IPS-NIHi7 (cell line): ENCODE measurements at regions not wholly inside any gene's neighbourhood (a gene's known extent, or its start where the extent isn't known, plus 50 kb on each side); places are given as distances from the start of the nearest gene placed in this dataset.
A peak's percentile ranks its signal among the peaks of the same experiment; 100 is the strongest.

ENCODE experiments used
- DNase-seq: peaks from one replicate; pipeline ENCODE4 v3.0.0; 2012; ENCODE audit warnings: mixed read lengths; ENCODE audit errors: extremely low spot score

- DNase-seq, result no peak
Measured at GRCh38 chr7:106775975-106776607, 89.0 kb upstream of the PIK3CG start.

DNA sequence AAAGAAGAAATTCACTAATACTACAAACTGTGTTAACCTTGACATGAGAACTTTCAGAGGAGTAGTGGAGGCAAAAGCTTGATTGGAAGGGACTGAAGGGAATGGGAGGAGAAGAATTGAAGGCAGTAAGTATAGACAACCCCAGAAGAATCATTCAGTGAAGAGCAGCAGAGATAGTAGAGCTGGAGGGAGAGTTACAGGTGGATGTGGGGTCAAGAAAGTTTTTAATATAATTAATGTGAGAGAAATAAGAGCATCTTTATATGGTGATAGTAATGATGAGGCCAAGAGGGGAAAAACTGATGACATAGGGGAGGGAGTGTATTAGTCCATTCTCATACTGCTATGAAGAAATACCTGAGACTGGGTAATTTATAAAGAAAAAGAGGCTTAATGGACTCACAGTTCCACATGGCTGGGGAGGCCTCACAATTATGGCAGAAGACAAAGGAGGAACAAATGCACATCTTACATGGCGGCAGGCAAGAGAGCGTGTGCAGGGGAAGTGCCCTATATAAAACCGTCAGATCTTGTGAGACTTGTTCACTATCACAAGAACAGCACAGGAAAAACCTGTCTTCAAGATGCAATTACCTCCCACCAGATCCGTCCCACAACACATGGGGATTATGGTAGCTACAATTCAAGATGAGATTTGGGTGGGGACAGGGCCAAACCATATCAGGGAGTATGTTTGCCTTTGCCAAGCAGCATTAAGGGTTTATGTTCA lies 88.3 kb upstream of the PIK3CG start:
- no peak for DNase-seq

DNA sequence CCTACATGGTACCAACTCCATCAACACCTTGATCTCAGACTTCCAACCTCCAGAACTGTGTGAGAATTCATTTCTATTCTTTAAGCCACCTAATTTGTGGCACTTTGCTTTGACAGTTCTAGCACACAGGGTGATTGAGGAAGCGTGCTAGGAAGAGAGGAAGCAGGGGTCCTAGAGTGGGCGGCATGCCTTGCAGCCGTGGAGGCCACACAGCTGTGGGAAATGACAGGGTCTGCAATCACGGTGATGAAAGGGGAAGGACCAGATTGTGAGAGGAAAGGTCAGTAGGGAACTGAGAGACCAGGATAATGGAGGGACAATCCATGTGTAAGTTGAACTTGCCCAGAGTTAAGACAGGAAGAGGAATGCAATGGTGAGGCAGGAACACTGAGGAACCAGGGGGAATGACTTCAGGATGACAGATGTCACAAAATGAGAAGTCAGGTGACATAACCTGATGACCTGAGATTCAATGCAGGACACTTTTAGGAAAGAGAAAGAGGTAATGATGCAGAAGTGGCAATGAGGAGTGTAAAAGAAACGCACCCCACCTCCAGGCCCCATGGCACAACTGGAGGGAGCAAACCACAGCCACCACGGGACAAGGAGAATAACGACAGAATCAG lies 87.3 kb upstream of the PIK3CG start:
- DNase-seq, result no peak

DNA sequence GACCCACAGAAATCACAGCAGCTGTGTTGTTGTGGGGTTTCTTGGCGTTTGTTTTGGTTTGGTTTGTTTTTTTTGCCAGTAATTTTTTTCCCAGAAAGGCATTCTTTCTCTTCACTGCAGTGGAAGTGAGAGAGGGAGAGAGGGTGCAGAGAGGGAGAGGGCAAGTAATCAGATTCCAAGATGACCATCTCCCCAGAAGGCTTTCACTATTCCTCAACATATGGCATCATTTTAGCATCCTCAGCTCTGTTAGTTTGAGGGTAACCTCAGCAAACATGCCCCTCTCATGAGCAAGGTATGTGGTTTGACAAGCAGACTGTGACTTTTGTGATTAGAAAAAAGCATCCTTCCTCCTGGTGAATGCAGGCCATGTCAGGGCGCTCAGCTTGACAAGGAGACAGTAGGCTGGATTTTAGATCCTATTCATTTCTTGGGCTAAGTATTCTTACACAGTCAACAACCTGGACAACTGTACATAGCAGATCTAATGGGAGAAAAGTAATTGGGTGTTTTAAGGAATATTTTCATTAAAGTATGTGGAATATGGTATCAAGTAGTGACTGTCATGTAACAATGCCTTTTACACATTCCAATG lies 86.3 kb upstream of the PIK3CG start:
- no peak for DNase-seq

GRCh38 chr7:106779877-106780276 lies 85.2 kb upstream of the PIK3CG start:
- DNase-seq, result peak; percentile 71

GRCh38 chr7:106781007-106781406 lies 84.1 kb upstream of the PIK3CG start:
- no peak for DNase-seq

DNA sequence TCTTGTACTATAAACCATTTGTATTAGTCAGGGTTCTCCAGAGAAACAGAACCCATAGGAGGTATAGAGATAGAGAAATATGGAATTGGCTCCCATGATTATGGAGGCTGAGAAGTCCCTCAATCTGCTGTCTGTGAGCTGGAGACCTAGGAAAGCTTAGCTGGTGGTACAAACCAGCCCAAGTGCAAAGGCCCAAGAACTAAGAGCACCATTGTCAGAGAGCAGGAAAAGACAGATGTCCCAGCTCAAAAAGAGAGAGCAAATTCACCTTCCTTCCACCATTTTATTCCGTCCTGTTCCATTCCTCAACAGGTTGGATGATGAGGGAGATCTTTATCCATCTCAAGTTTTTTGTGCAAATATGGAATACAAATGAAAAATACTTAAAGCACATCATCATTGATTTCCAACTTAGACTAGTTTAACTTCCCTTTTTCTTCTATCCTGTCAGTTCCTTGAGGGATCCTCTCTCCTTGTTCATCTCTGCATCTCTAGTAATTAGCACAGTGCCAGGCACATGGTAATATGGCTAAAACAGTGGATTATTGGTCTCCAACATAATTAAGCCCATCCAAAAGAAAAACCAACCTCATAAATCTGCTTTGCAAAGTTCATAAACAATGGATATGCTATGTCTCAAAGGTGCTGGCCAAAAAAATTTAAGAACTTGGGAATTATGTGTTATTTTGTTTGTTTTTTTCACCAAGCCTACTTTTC lies 83.1 kb upstream of the PIK3CG start:
- no peak for DNase-seq

- no peak for DNase-seq
Measured at GRCh38 chr7:106783286-106783685, 81.8 kb upstream of the PIK3CG start.

DNA sequence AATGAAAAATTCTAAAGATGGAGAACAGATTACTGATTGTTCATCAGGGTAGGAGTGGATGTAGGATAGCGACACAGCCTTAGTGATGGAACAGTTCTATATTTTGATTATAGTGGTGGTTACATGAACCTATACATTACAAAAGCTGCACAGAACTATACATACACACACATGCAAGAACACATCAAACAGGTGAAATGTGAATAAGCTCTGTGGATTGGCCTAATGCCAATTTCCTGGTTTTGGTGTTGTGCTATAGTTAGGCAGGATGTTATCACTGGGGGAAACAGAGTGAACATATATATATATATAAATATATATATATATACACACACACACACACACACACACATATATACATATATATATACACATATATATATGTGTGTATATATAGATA lies 76.4 kb upstream of the PIK3CG start:
- no peak for DNase-seq

GRCh38 chr7:106791526-106791925 lies 73.6 kb upstream of the PIK3CG start:
- no peak for DNase-seq

- DNase-seq, result no peak
Measured at GRCh38 chr7:106792233-106792926, 72.7 kb upstream of the PIK3CG start.

- DNase-seq, result peak; percentile 44
Measured at GRCh38 chr7:106793015-106793975, 71.8 kb upstream of the PIK3CG start.

DNA sequence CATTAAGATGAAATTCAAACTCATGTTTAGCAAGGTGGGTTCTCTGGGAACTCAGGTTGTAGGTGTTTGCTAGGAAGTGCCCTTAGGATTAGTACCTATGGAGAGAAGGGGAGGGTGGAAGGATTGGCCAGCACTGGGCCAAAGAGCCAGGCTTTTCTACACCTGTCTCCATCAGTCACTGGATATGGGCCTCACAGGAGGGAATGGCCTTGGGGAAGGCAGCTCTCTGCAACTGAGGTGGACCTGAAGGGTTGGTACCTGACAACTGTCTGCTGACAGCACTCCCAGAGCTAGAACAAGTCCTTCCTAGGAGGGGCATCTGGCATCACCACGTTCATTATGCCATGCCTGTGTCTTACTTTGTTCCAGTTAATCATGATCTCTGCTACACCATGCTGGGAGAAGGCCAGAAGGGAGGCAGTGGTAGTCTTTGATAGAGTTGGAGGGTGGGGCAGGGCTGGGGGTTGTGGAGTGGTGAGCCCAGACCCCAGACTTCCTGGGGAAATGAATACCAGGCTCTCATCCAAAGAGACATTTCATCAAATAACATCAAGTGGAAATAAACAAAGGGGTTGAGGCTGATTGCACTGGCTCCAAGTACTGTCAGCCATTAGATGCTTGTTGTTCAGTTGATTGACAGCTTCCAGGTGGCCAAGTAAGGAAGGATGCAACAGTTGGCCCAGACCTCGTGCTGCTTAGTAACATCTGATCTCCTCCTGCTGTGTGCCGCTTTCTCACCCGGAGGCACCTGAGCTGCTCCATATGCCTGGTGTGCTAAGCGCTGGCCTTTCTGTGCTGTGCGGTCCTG lies 70.6 kb upstream of the PIK3CG start:
- DNase-seq, result no peak

DNA sequence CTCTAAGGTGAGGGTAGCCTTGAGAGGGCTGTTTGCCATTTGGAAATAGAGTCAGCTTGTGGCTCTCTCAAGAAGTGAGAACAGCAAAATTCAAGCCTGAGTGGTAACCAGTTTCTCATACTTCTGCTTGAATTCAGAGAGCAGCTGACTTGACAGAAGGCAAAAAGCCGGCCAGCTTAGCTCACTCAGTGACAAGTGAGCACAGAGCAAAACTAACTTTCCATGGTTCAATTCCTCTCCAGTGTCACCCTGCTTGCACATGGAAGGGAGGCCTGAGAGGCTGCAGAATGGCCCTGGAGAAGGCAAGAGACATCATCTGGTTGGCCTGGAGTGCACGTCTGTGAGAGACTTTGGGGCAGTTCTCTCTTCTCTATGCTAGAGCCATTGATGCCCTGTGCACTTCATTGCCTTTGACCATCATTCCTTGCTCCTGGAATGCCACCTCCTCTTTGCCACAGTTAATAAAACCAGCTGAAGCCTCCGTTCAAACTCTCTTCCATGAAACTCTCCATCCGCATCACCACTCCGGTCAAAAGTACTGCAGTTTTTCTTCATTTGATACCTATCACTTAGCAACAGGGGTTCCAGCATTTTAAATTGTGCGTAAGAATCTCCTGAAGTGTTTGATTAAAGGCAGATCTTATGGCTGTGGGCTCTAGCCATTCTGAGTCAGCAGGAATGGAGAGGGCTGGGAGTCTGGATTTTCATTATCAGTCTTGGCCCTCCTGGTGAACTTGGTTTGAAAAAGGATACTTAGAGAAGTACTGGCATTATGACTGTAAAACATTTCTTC lies 69.8 kb upstream of the PIK3CG start:
- DNase-seq, result no peak

DNA sequence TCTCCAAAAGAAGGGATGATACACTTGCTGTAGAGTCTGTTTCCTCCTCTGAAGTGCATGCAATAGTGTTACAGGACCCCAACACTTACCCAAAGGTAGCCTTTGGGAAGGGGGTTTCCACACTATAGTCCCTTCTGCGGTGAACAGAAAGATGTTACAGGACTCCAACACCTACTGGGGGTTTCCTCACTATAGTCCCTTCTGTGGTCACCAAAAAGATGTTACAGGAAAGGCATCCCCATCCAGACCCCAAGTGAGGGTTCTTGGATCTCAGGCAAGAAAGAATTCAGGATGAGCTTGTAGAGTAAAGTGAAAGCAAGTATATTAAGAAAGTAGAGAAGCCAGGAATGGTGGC lies 69.2 kb upstream of the PIK3CG start:
- no peak for DNase-seq

GRCh38 chr7:106797937-106798336 lies 67.1 kb upstream of the PIK3CG start:
- DNase-seq, result no peak

DNA sequence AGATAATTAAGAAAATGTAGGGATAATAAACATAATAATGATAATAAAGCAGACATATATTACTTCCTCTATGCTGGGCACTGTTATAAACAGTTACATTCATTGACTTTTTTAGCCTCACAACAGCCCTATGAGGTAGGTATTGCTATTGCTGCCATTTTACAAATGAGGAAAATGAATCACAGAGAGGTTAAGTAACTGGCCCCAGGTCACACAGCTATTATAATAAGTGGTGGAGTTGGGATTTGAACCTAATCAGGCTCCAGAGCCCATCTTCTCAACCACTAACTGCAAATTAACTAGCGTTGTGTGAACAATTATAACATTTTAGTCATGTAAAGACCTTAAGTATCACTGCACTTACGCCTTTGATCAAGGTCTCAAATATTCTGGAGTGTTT lies 62.5 kb upstream of the PIK3CG start:
- DNase-seq, result no peak

GRCh38 chr7:106806556-106806955 lies 58.5 kb upstream of the PIK3CG start:
- DNase-seq, result no peak

- no peak for DNase-seq
Measured at GRCh38 chr7:106807474-106807873, 57.6 kb upstream of the PIK3CG start.
